ENCODE measurements at regions not wholly inside any gene's neighbourhood (a gene's known extent, or its start where the extent isn't known, plus 50 kb on each side); places are given as distances from the start of the nearest gene placed in this dataset.

DNA sequence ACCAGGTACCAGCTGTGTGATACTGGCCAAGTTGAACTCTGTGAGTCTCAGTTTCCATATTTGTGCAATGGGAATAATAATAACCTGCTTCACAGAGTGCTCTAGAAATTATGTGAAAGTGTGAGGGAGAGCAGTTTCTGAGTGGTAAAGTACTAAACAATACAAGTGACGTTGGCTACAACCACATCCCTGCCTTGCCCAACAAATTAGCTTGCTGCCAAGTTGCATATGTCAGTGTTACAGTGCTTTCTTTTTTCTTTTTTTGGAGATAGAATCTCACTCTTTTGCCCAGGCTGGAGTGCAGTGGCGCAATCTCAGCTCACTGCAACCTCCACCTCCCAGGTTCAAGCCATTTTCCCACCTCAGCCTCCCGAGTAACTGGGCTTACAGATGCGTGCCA is 533.6 kb upstream of the MEX3C start:
- TF ChIP-seq, protein P1, sequence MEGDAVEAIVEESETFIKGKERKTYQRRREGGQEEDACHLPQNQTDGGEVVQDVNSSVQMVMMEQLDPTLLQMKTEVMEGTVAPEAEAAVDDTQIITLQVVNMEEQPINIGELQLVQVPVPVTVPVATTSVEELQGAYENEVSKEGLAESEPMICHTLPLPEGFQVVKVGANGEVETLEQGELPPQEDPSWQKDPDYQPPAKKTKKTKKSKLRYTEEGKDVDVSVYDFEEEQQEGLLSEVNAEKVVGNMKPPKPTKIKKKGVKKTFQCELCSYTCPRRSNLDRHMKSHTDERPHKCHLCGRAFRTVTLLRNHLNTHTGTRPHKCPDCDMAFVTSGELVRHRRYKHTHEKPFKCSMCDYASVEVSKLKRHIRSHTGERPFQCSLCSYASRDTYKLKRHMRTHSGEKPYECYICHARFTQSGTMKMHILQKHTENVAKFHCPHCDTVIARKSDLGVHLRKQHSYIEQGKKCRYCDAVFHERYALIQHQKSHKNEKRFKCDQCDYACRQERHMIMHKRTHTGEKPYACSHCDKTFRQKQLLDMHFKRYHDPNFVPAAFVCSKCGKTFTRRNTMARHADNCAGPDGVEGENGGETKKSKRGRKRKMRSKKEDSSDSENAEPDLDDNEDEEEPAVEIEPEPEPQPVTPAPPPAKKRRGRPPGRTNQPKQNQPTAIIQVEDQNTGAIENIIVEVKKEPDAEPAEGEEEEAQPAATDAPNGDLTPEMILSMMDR (IDR thresholded peaks at IDR 0.05), result no peak
- TF ChIP-seq POLR2AphosphoS5 (IDR thresholded peaks at IDR 0.05) (no peak), POLR2A (IDR thresholded peaks at IDR 0.05; ENCODE audit: low read depth) (no peak), EP300 (IDR thresholded peaks at IDR 0.05) (no peak)

Measured in esophagus muscularis mucosa (tissue), 4 donors.